SH-SY5Y (cell line): ENCODE measurements at regions not wholly inside any gene's neighbourhood (a gene's known extent, or its start where the extent isn't known, plus 50 kb on each side); places are given as distances from the start of the nearest gene placed in this dataset.

Experiments
- GATA2 ChIP-seq: IDR thresholded peaks from 2 replicates; pipeline ENCODE4 v1.6.1; 2011; ENCODE audit warnings: mild to moderate bottlenecking, low read depth, low read length
- GATA3 ChIP-seq: IDR thresholded peaks from 2 replicates; pipeline ENCODE4 v1.6.1; 2011; ENCODE audit warnings: low read depth, mild to moderate bottlenecking, low read length, moderate library complexity

- TF ChIP-seq GATA2: no peak
- no peak for TF ChIP-seq GATA3
Measured at GRCh38 chr3:159664653-159665052, 324.0 kb upstream of the IL12A start.
